HG02588 (cell line): ENCODE measurements at regions not wholly inside any gene's neighbourhood (a gene's known extent, or its start where the extent isn't known, plus 50 kb on each side); places are given as distances from the start of the nearest gene placed in this dataset.

Source experiments
- ATAC-seq: cut with Tn5 transposase; IDR thresholded peaks from one replicate; pipeline ENCODE4 v1.9.1; 2021; ENCODE audit warnings: mild to moderate bottlenecking, moderate library complexity; ENCODE audit not compliant: unreplicated experiment

GRCh38 chr11:19410032-19410431 lies 169.3 kb upstream of the E2F8 start:
- no peak for ATAC-seq

GRCh38 chr11:19409307-19409706 lies 168.6 kb upstream of the E2F8 start:
- ATAC-seq = no peak

- no peak for ATAC-seq
Observed at GRCh38 chr11:19407677-19408270, 167.0 kb upstream of the E2F8 start.

- no peak for ATAC-seq
Observed at GRCh38 chr11:19405966-19406365, 165.2 kb upstream of the E2F8 start.

- no peak for ATAC-seq
Observed at GRCh38 chr11:19404787-19405186, 164.0 kb upstream of the E2F8 start.

- ATAC-seq = no peak
Observed at GRCh38 chr11:19403196-19403895, 162.6 kb upstream of the E2F8 start.

- ATAC-seq = no peak
Observed at GRCh38 chr11:19400296-19400695, 159.6 kb upstream of the E2F8 start.

- ATAC-seq = no peak
Observed at GRCh38 chr11:19398772-19399527, 158.2 kb upstream of the E2F8 start.

GRCh38 chr11:19398273-19398672 lies 157.5 kb upstream of the E2F8 start:
- ATAC-seq = no peak

GRCh38 chr11:19395050-19395449 lies 154.3 kb upstream of the E2F8 start:
- ATAC-seq = peak; percentile 6

- ATAC-seq = peak; percentile 77
Observed at GRCh38 chr11:19394525-19395016, 153.8 kb upstream of the E2F8 start.

- ATAC-seq = no peak
Observed at GRCh38 chr11:19393941-19394340, 153.2 kb upstream of the E2F8 start.

- ATAC-seq = no peak
Observed at GRCh38 chr11:19392847-19393518, 152.2 kb upstream of the E2F8 start.

- no peak for ATAC-seq
Observed at GRCh38 chr11:19392321-19392720, 151.6 kb upstream of the E2F8 start.

- ATAC-seq = no peak
Observed at GRCh38 chr11:19391652-19392051, 150.9 kb upstream of the E2F8 start.

GRCh38 chr11:19391026-19391425 lies 150.3 kb upstream of the E2F8 start:
- ATAC-seq = no peak

GRCh38 chr11:19389787-19390303 lies 149.1 kb upstream of the E2F8 start:
- no peak for ATAC-seq

GRCh38 chr11:19382131-19382611 lies 141.4 kb upstream of the E2F8 start:
- no peak for ATAC-seq

- ATAC-seq = no peak
Observed at GRCh38 chr11:19380375-19380774, 139.6 kb upstream of the E2F8 start.

- ATAC-seq = no peak
Observed at GRCh38 chr11:19379465-19379864, 138.7 kb upstream of the E2F8 start.

GRCh38 chr11:19378814-19379213 lies 138.1 kb upstream of the E2F8 start:
- ATAC-seq = no peak
